NOMO-1 (cell line): ENCODE measurements at regions not wholly inside any gene's neighbourhood (a gene's known extent, or its start where the extent isn't known, plus 50 kb on each side); places are given as distances from the start of the nearest gene placed in this dataset.
"Not testable (repeated sequence)": the region's sequence is repeated elsewhere in the genome, so short reads cannot be mapped to it uniquely, and the experiment has no call there.

Source experiments
- DNase-seq, 2 experiments: peaks; one replicate each; lab custom pipeline; 2025; ENCODE audit not compliant: unreplicated experiment in 2 of 2; lab: John Stamatoyannopoulos, UW

DNA sequence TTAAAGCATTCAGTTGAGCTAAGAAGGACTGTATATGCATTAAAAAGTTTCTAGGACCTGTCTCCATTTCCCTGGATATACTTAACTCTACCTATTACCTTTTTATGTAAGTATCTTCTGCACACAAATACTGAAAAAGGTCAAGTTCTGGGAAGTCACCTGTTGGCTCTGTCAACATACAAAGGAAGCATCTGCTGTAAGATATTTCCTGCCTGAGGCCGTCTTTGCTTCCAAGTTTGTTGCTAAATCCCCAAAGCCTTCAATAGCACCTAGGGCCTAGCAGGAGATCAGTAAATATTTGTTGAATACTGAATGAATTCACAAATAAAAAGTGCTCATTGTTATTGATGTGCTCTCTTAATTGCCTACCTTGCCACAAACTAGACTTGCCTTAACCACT is 188.4 kb downstream of the DUSP6 start:
- DNase-seq = no peak

DNA sequence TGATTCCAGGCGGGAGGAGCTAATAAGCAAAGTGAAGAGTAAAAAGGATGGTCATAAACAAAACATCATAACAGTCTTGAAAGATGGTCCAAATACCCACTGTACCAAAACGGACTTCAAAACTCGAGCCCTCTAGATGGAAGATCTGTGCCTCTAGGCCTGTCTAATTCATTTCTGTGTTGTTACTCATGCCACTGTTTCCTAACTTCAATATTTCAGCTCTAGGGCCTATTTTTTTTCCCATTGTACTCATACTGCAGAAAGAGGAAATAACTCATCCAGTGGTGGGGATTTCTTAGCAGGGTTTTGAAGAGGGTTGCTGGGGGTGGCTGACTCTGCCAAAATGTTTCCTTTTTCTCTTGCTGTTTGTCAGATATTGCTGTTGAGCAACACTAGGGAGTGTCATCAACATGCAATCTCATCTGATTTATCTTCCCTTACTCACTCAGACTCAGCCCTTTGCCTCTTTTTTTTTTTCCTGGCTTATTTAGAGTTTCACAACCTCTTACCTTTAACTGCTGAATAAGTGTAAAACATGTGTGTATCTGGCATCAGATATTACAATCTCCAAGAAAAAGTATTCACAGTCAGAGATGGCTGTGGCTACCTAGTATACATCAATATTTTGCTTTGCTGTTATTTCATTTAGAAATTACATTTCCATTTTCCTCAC is 189.6 kb downstream of the DUSP6 start:
- peak; percentile 96 to 99 for DNase-seq

DNA sequence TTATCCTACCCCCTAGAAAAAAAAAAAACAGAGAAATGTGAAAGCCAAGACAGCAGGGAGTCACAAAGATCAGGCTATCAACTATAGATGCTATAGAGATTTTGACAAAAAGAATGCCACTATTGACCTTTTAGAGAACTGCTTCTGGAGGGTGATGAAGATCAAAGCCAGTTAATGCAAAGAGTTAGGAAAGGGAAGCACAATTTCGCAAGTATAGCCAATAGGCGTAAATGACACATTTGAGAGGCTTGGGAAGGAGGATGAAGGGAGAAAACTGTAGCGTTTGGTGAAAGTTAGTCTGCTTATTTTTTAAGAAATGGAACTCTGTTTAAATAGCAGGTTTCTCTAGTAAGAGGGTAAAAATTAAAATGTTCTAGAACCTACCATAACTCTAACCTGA is 190.7 kb downstream of the DUSP6 start:
- no peak for DNase-seq

DNA sequence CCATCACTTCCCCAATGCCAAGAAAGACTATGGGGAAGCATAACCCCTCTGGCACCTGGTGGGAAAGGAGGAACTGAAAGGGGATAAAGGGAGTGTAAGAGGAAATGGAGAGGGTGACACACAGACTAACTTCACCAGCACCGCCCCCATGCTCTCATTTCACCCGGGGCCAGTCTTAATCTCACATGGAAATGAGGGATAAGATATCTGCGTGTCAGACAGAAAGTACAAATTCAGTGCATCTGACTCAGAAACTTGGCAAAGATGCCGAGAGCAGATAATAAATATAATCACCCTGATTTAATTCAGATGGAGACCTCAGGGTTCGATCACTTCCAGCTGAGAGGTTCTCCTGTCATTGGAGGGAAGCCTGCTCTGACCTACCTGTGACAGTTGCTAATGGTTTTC is 191.6 kb downstream of the DUSP6 start:
- peak; percentile 50 to 65 for DNase-seq

DNA sequence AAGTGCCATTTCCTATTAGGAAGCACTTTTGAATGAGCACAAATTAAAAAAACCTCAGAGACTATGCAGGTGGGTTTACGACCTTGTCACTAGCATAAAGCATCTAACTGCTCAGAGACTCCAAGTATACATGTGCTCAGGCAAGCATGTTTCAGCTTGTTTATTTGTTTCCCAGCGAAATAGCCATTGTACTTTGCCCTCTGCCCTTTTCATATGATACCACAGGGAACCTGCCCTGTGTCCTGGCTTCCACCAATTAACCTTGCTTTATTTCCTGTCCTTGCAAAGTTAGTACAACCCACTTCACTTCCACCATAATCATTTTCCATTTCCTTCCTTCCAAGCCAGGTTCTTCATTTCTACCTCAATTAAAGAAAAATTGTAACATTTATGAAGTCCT is 194.9 kb downstream of the DUSP6 start:
- DNase-seq = no peak

DNA sequence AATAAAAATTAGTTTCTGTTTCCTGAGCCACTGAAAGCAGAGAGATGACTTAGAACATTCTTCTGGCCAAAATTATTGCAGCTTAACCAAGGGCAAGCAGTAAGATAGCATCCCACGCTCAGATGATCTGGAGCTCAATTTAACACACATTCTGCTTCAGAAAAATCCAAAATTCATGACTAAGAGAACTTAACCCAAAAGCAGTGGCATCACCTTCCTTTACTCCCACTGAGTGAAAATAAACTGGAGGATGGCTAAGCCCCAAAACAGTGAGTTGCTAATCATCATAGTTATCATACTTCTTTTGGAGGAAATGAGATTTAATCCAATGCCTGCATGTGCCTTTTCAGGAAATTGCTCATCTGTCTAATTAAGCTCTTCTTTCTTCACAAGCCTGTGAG is 195.4 kb downstream of the DUSP6 start:
- peak; percentile 54 to 75 for DNase-seq

DNA sequence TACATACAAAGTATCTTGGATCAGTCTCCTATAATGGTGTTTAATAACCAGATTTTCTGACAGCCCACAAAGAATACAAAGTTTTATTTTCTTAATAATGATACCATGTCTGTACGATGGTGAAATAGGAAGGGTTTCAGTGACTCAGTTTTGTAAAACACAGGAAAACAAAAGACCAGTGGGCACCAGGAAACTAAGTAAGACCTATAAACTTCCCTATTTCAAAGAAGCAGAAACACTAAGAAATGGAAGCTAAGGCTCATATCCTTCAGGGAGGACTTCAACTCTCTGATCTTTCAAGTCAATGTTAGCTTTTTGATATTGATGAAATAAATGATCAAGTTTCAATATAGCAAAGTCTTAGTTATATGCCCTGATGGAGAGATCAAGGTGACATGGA is 196.0 kb downstream of the DUSP6 start:
- peak; percentile 22 to 88 for DNase-seq

DNA sequence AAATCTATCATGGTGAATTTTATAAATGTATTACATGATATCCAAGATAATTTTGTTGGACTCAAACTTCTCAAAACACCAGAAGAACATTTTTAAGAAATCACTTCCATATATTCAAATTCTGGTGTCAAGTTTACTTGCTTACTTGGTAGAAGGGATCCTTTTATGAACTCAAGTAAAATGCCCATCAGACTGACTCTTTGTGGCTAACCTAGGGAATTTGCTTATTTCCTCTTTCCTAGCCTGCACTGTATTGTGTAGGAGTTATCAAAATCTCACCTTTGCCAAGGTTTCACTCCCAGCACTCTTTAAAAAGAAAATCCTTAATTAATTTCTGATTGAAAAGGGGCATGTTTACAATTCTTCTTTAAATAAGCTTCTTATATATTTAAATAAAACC is 196.5 kb downstream of the DUSP6 start:
- peak; percentile 14 to 49 for DNase-seq

DNA sequence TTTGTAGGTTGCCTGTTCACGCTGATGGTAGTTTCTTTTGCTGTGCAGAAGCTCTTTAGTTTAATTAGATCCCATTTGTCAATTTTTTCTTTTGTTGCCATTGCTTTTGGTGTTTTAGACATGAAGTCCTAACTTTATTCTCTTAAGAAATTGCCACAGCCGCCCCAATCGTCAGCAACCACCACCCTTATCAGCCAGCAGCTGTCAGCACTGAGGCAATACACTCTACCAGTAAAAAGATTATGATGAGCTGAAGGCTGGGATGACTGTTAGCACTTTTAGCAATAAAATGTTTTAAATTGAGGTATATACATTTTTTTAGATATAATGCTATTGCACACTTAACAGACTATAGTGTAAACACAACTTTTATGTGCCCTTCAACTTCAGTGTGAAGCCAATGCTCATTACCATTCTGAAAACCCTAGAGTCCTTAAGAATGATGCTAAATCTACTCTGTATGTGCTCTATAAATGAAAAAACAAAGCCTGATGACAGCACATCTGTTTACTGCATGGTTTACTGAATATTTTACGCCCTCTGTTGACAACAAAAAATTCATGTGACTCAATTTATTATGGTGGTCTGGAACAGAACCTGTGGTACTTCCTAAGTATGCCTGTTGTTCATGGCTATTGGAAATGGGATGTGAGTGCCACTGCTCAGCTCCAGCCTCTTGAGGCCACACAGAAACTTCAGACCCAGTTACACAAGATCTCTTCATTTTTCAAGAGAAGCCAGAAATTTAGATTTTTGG is 197.4 kb downstream of the DUSP6 start:
- DNase-seq = no peak

DNA sequence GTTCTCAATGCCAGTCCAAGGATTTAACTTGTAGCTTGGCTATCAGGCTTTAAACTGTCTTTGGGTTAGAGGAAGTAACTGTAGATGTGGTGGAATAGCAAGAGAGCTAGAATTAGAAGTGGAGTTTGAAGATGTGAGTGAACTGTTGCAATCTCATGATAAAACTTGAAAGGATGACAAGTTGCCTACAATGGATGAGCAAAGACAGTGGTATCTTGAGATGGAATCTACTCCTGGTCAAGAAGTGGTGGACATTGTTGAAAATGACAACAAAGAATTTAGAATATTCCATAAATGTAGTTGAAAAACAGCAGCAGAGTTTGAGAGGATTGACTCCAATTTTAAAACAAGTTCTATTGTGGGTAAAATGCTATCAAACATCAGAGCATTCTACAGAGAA is 199.0 kb downstream of the DUSP6 start:
- peak in 1 of 2 experiments; percentile 68 for DNase-seq

DNA sequence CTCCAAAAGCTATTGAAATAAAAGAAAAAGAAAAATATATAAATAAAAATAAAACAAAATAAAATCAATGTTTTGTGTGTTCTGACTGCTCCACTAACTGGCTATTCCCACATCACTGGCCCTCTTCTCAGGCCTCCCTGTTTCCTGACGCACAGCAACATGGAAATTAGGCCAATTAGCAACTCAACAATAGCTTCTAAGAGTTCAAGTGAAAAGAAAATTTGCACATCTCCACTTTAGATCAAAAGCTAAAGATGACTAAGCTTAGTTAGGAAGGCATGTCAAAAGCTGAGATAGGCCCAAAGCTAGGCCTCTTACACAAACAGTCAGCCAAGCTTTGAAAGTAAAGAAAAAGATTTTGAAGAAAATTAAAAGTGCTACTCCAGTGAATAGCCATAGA is 200.8 kb downstream of the DUSP6 start:
- DNase-seq = no peak

DNA sequence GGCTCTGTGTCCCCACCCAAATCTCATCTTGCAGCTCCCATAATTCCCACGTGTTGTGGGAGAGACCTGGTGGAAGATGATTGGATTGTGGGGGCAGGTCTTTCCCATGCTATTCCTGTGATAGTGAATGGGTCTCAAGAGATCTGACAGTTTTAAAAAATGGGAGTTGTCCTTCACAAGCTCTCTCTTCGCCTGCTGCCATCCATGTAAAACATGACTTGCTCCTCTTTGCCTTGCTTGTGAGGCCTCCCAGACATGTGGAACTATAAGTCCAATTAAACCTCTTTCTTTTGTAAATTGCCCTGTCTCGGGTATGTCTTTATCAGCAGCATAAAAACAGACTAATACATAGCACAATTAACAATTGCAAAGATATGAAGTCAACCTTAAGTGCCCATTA is 201.5 kb downstream of the DUSP6 start:
- not testable (repeated sequence) for DNase-seq

DNA sequence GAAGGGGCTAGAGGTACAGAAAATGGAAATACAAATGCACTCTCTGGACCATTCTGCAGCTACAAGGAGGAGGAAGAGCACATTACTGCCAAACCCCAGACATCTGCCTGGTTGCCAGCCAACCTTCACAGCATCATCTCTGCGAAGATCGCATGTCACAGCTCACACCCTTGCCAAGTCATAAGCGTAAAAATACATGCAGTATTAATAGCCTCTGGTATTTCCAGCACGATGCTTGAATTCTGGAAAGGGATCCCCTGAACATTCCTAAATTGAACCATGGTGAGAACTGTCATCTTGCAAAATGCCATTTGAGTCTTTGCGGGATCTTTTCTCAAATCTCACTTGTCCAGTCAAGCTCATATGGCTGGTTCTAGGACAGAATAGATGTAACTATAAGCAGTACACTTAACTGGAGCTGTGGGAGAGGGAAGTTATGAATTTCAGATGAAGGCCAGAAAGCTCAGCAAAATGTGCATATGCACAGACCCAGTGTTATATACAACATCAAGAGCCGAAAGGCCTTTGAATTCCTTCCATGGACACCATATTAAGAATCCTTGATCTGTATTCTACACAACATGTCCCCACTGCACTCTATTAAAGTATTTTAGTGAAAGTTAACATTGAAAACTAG is 211.6 kb downstream of the DUSP6 start:
- DNase-seq = no peak

DNA sequence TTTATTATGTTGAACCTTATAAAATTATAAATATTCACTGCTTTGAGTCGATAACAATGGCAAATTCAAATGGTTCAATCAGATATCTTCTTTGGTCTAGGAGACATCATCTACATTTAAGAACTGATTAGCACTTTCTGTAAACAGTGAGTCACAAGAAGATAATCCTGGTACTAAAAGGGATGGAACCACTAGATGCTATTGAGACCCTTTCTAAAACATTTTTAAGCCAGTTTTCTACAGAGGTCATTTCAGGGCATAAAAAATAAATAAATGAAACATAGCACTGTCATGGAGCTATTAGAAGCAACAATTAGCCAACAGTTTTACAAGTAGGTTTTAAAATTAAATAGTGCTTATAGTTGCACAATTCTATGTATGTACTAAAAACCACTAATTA is 212.2 kb downstream of the DUSP6 start:
- no peak for DNase-seq

DNA sequence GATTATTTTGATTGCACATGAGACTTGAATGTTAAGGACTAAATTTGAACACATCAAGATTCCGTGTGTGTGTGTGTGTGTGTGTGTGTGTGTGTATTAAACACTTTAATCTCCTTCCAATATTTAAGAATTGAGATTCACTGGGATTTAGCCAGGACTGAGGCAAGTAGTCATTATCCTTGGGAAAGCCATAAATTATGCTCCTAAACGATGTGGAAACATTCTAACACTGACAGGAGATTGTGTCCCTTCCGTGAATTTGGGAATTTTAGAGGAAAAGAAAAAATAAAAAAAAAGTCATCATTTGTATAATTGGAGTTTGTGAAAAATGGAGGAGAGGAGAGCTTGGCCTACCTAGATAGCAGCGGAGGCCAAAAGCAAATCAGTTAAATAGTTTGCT is 212.9 kb downstream of the DUSP6 start:
- no peak for DNase-seq

DNA sequence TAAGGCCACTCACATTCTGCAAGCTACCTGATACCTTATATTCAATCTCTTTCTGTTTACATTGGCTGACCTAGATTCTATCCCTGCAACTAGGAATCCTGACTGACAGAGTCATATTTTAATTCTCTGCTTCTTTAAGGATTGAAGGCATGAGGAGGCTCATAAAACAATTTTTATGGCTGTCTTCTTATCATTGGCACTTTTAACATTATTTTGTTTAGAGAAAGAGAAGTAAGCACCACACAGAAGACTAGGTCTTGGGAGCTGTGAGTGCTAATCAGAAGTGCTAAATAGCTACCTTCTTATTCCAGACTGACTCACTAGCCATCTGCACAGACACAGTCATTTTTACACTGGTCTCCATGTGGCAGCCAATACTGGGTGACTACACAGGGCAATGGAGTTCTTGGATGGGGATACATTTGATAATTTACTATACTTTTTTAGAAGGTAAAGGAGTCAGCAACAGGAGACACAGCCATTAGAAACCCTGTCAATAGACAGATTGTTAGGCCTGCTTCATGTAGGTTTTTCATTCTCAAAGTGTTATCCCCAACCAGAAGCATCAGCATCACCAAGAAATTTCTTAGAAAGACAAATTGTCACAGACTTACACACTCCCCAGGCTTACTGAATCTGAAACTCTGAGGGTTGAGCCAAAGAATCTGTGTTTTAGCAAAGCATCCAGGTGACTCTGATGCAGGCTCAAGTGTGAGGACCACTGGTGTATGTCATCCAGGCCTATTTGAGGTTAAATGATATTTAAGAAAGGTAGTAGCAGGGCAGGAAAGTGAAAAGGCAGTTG is 214.1 kb downstream of the DUSP6 start:
- DNase-seq = no peak

DNA sequence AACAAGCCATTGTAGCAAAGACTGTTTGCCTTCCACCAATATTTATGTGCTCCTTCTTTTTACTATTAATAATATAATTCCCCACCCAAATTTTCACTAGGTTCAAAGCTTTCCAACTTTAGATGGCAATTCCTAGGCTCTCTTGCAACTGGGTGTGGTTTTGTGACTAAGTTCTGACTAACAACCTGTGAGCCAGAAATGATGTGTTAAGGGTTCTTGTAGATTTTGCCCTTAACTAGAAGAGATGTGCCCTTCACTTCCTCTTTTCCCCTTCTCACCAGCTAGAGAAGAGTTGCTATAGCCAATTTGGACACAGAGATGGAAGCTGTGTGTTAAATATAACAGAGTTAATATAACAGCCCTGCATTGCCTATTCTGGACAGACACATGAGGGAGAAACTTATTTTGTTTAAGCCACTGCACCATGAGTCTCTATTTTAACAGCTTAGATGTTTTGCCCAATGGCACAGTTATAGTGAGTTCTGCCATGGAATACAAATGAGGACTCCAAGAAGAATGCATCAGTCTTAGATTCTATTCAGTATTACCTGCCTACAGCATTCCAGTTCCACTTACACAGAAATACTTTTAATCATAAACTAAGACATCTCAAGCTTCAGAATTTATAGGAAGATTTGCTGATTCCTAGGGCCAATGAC is 216.2 kb downstream of the DUSP6 start:
- peak; percentile 59 to 73 for DNase-seq

DNA sequence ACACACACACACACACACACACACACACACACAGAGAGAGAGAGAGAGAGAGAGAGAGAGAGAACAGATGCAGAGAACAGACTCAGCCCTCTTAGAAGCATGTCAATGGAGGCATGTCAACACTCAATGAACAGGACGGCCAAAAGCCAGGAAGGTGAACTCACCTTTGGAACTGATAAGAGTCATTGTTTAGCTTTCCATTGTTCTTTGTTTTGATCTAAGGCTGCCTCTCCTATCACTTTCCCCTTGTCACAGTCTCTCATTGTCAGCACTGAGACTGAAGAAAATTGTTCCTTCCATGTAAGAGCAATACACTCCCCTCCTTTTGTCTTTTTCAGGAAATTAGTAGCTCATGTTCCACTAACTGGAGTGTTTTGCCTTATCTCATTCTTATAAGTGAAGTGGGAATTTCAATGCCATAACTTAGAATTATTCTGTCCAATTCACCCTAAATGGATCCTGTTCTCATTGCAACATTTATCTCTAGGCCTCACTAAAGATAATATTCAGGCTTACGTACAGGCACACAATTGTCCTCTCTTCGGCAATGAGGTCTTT is 218.0 kb downstream of the DUSP6 start:
- no peak for DNase-seq

DNA sequence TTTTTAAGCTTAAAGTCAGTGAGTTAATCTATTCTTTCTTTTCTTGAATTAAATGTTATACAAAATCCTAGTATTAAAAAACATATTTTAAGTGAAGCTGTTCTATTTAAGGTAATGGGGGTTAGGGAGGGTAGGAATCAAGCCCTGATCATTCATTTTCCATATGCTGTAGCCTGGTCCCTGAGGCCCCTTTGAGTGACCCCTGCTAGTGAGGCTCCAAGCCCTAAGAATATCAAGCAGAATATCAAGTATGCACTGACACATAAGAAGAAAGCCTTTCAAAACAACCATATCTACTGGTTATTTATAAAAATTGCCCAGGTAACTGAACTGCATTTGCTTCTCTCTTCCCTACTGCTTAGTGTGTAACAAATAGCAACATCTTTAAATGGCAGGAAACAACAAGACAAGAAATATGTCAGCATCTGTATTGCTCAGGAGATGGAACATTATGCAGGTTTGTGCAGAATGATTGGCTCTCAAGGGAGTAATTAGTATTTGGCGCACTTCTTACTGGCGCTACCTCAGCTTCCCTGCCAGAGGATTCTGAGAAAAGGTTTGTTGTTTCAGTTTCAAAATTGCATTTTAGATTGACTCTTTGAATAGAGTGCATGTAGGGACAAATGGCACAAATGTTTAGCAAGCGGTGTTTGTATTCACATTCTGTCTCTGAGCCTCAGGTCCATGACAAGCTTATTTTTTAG is 223.0 kb downstream of the DUSP6 start:
- DNase-seq = no peak

DNA sequence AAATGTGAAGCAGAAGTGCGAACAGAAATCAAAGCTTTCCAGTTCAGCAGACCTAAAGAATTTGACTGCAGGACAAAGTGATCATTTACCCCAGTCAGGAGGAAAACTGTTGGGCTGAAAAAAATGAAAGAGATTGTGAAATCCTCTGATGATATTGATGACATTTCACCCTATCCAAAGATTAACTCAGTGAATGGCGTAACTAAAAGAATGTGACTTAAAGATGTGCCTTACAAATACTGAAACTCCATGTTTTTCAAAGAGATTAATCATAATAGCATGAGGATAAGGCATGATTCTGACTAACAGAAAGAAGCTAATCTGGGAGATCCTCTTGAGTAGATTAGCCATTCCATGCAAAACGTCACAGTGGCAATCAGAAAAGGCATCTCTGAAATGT is 225.6 kb downstream of the DUSP6 start:
- no peak for DNase-seq
